Activated CD4-positive, alpha-beta T cell treated with anti-CD3 and anti-CD28 coated beads, Interleukin-2, Interleukin-6, amounts not matched to agents 100 ng/mL and 50 ng/mL, durations not matched to agents 16 hours and 8 hours (primary cell): ENCODE measurements at regions not wholly inside any gene's neighbourhood (a gene's known extent, or its start where the extent isn't known, plus 50 kb on each side); places are given as distances from the start of the nearest gene placed in this dataset.

Experiments
- DNase-seq: peaks from one replicate; pipeline ENCODE4 v3.0.0-alpha.2; 2020

DNA sequence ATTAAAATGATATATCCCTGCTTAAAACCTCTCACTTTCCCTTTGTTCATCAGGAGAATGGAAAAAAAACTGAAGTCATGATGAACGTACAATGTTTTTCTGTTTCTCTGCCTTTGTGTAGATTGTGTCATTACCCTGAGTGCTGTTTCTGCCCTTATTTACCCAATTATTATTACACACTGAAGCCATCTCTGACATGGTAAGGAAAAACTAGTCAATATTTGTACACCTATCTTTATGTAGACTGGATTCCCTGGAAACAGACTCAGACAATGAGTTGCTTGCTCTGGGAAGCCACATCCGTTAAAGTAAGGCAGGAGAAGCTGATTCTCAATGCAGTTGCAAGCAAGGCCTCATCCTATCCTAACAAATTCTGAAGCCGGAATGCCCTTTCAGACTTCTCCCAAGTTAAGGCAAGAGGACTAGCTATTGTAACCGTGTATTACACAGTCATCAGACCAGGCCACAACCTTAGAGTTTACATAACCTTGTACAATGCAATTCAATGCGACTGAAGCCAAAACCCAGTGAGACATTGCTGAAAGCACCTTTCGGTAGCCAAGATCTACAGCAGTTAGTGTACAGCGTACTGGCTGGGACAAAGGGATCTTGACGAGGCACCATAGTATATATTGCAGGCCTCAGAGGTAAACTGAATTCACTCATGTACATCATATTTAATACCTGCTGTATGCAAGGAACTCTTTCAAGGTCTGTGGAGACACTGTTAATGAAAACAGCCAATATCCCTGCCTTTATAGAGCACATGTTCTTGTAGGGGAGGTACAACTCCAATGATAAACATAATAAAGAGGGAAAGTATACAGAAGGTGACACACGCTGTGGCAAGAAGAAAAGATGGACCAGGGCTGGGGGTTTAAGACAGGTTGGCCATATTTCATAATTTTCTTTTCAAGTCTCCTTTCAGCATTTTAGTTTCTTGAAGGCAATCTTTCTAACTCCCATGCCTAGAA, 1040.8 kb upstream of the SEMA6D start:
- DNase-seq: no peak

DNA sequence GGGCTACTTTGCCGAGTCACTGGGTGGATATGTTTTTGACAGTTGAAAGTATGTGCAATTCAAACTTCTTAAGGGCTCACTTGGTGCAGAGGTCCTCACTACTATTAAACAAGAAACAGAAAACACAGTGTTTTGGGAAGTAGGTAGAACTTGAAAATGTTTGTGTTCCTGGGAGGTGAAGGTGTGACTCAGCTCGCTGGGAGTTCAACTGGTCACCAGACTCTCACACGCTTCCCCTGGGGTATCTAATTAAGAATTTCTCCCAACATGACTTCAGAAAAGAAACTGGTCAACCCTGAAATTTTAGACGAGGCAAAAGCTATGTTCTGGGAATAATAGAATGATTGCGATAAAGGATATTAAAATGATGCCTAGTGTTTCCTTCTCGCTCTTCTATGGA, 1039.8 kb upstream of the SEMA6D start:
- DNase-seq: no peak

- no peak for DNase-seq
Measured at GRCh38 chr15:46681901-46682300, 1035.4 kb upstream of the SEMA6D start.

DNA sequence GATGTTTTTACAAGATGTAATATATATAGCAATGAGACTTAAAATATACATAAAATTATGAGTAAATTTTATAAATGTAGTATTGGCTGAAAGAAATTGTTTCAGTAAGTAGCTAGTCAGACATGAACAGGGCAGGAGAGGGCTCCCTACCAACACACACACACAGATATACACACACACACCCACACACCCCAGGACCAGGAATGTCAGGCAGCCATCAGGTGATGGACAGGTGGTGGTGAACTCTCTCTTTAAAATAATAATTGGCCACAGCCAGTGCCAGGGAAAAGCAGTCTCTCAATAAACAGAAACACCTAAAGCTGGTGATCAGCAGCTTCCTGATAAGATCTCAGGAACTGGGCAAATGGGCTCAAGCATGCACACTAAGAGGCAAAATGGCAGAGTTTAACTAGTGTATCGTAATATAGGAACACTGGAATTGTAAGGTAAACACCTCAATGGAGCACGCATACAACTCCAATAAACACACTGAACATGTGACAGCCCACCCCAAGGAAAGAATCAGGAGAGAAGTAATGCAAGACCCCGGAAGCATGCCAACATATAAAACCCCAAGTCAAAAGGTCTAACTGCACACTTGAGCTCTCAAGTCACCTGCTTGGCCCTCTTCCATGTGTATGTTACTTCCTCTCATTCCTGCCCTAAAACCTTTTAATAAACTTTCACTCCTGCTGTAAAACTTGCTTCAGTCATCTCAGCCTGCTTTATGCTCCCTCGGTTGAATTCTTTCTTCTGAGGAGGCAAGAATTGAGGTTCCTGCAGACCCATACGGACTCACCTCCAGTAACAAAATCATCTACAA, 1034.1 kb upstream of the SEMA6D start:
- DNase-seq: no peak

DNA sequence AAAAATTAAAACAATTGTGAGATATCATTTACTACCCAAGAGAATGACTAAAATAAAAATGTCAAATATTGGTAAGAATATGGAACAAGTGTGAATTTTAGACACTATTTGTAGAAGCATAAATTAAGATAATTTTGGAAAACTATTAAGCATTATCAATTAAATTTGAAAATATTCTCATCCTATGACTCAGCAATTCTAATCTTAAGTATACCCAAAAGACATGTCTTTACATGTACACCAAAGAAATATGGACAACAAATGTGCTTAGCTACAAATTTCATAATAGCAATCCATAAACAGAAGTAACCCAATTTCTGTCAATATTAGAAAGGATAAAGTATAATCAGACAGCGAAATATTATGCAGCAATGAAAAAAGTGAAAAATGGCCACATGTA, 1032.2 kb upstream of the SEMA6D start:
- no peak for DNase-seq

DNA sequence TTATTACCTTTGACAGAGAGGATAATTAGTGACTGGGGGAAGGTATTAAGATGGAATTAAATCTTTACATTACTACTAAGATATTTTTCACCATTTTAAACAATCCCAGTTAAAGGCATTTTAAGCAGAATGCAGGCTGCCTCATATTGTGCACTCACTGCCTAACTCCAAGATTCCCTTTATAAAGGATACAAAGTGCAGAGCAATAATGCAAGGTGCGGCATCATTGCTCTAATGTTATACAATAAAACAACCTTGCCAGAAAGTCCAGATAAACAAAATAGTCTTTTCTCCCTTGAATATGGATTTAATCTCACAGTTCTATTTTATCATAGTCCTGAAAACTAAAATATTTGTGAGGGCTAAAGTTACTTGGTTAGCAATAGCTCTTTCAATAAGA, 1031.6 kb upstream of the SEMA6D start:
- no peak for DNase-seq

- DNase-seq: no peak
Measured at GRCh38 chr15:46696281-46696680, 1021.0 kb upstream of the SEMA6D start.

DNA sequence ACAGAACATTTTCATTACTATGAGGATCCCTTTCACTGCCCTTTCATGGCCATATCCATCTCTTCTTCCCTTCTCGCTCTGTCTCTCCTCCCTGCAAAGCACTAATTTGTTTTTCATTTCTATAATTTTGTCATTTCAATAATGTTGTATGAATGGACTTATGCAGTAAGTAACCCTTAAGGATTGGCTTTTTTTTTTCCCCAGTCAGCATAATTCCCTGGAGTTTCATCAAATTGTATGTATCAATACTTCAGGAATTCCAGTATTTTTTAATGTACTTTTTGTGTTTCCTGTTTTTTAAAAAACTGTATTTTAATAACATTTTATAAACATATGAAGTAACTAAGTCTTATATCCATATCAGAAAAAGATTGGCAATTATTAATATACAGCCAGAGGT, 1016.0 kb upstream of the SEMA6D start:
- DNase-seq: no peak

DNA sequence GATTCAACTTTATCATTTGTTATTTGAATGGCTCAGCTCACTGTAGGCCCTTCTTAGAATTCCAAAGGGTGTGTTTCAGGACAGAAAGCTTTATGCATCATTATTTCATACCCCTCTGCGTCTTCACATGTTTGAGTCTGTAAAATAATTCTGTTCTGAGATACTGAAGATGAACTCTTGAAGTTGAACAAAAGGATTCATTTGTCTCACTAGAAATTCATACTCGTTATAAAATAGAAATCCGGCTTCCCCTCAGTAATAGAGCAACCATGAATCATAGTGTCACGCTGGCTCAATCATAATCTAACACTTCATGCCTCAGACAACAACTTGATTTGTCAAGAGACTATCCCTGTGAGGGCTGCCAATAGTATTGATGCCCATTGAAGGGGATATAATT, 1015.4 kb upstream of the SEMA6D start:
- DNase-seq: no peak

DNA sequence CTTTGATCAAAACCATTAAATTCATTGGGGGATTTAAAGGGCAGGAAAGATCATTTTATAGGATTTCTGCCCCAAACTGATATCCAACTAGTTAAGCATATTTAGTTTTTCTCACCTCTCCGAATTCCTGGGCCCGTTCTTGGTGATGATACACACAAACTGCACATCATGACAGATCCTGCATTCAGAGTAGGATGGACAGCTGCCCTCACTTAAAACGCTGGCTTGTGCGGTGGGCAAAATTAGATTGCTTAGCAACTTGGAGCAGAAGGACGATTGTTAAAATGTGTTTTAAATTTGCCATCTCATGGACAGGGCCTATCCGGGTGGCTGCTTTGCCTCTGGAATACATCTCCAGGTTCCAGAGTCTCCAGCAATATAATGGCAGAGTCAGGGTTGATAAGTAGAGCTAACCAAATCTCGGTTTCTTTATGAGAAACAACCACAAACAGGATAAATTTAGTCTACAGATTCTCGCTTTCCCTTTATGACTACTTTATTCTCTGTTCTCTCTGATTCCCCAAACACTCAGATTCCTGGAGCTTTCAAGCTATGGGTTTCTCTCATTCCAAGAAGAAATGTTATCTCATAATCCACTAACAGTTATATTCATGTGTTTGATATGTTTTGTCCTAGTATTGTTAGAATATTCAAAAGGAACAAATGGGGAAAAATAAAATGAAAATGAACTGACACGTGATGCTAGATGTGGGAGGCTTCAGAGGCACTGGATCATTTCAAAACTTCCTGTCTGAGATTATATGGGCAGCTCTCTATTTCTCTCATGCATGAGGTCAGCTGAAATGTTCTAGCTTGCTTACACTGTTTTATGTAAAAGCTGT, 1014.1 kb upstream of the SEMA6D start:
- DNase-seq: no peak

DNA sequence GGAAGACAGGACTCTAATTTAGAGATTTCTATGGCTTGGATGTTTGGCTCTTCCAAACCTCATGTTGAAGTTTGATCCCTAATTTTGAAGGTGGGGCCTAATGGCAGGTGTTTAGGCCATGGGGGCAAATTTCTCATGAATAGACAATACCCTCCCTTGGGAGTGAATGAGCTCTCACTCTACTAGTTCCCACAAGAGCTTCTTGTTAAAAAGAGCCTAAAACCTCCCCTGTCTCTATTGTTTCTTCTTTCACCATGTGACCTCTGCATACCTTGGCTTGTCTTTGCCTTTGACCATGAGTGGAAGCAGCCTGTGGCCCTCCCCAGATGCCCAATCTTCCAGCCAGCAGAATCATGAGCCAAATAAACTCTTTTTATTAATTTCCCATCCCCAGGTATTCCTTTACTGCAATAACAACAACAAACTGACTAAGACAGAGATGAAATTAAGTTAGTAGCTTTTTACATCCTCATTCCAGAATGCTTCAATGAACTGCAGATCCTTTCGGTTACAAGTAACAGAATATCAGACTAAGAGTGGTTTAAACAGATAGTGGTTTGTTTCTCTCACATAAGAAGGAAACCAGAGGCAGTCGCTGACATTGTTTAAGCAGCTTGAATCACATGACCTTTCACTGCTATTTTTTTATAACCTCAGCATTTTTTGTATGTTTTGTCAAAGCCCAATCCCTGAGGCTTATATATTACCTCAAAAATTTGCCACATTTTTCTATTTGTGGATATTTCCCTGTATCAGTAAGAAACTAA, 1013.3 kb upstream of the SEMA6D start:
- no peak for DNase-seq

- DNase-seq: no peak
Measured at GRCh38 chr15:46707452-46707851, 1009.9 kb upstream of the SEMA6D start.

DNA sequence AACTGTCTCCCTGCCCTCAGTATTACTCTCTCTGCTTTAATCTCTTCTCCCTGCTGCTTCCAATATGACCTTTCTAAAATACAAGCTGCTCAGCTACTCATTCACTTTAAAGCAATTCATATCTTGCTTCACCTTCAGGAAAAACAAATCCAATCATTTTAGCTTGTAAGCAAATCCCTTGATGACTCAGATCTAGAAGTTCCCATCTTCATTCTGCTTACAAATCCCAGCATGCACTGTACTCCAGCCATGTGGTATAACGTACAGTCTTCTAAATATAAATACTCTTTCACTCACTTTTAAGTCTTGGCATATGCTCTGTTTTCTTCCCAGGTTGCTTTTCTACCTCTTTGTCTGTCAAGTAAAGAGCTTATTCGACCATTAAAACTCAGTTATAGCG, 1009.1 kb upstream of the SEMA6D start:
- DNase-seq: no peak

DNA sequence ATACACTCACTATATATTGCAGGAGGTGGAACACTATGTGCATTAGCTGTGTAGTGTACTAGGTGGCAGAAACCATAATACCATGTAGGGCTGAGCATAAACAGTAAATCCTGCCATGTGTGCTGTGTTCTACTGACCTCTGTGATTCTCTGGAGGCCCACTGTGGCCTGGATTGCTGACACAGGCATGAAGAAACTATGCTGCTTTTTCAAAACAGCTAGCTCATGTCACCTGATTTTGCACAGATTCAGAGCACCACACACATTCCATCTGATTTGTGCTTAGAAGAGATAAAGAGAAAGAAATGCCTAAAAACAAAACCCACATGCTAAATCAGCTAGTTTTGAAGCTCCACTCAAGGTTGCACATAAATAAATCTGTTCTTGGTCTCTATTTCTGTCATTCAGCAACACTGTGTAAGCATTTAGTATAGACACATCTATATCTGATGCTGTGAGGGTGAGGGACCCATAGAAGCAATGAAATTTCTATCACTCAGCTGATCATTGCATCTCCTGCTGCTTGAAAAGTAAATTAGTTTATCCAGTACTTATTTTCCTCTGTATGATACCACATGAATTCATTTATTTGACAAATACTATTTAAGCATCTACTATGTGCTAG, 1007.7 kb upstream of the SEMA6D start:
- no peak for DNase-seq

GRCh38 chr15:46710401-46710960, 1006.8 kb upstream of the SEMA6D start:
- no peak for DNase-seq

DNA sequence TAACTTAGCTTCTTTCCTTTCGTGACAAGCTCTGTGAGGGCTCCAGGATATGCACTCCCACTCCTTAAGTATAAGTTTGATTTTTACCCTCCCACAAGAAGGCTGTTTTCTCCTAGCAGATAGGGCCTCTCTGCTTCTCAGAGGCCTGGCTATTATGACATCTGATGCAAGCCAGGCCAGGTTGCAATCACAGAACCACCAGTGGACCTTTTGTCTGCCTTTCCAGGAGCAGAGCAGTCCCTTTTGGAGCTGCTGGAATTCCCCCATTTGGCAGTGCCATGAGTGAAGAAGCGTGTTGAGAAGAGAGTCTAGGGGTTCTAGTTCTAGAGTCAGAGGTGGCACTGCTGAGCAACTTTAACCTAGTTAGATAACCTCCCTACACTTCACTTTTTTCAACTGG, 1004.3 kb upstream of the SEMA6D start:
- no peak for DNase-seq

- DNase-seq: no peak
Measured at GRCh38 chr15:46714950-46715349, 1002.4 kb upstream of the SEMA6D start.

DNA sequence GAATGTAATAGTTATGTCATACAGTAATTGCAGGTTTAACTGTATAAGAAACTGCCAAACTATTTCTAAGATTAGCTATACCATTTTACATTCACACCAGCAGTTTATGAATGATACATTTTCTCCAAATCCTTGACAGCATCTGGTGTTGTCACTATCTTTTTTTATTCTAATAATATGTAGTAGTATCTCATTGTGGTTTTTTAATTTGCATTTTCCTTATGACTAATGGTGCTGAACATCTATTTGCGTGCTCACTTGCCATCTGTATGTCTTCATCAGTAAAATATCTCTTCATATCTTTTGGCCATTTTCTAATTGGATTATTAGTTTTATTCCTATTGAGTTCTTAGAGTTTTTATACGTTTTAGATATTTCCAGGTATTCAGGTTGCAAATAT, 994.0 kb upstream of the SEMA6D start:
- no peak for DNase-seq

DNA sequence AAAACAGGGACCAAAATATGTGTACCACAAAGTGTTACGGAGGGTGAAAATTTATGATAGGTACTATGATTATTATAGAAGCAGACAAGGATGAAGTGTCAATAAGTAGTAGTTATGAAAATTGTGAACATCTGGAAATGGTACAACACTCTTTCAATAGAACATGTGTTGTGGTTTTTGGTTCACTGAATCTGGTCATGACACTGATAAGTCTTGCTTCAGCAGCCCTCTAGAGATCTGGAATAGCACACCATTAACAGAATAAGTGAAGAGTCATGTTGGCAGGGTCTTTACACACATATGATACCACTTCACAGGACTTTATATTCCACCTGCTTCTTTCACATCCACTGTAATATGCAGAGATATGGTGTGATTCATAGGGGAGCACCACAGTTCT, 985.2 kb upstream of the SEMA6D start:
- DNase-seq: no peak

- no peak for DNase-seq
Measured at GRCh38 chr15:46735115-46735514, 982.2 kb upstream of the SEMA6D start.

DNA sequence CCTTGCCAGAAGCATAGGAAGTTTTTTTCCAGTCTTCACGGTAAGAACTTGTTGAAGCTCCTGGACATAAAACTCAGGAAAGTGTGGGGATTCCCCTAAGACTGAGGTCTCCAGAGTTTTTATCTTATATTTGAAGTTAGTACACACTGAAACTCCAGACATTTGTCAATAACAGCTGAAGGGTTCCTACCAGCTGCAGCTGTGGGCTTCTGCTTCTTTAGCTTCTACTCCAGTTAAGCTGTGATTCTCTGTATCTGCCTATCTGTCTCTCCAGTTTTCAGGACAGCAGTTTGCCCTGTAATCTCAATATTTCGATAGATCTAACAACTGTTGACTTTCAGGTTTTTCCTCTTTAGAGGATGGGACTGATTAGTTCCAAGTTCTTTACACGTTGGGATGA, 966.0 kb upstream of the SEMA6D start:
- no peak for DNase-seq

- no peak for DNase-seq
Measured at GRCh38 chr15:46753946-46754345, 963.4 kb upstream of the SEMA6D start.
